GM23338 (cell line): ENCODE measurements at regions not wholly inside any gene's neighbourhood (a gene's known extent, or its start where the extent isn't known, plus 50 kb on each side); places are given as distances from the start of the nearest gene placed in this dataset.

Experiments used
- ATAC-seq: fragments of 200-7000 bp; cut with Tn5 transposase; 3 replicates; pipeline ENCODE4 v1.9.1; 2020
- DNase-seq: peaks from one replicate; pipeline ENCODE4 v3.0.0-alpha.2; 2015; ENCODE audit warnings: low spot score
- H2AFZ ChIP-seq: fragments of 200-600 bp; sonication (generic); 2 replicates; pipeline ENCODE4 v1.8.0; 2016; ENCODE audit warnings: antibody characterized with exemption, mild to moderate bottlenecking, moderate library complexity
- H3F3A ChIP-seq: fragments of 200-600 bp; sonication (generic); replicated peaks from 2 replicates; pipeline ENCODE4 v1.8.0; 2017; ENCODE audit warnings: antibody characterized with exemption, mixed run types, low read depth
- H3K27ac ChIP-seq: fragments of 200-600 bp; sonication (generic); 2 replicates; pipeline ENCODE4 v1.6.1; 2016; ENCODE audit warnings: low read depth
- H3K27me3 ChIP-seq: fragments of 200-600 bp; sonication (generic); 2 replicates; pipeline ENCODE4 v1.8.0; 2016; ENCODE audit warnings: mild to moderate bottlenecking, mixed run types, moderate library complexity; ENCODE audit not compliant: insufficient read depth
- H3K36me3 ChIP-seq: fragments of 200-600 bp; sonication (generic); 2 replicates; pipeline ENCODE4 v1.8.0; 2016; ENCODE audit warnings: mild to moderate bottlenecking; ENCODE audit not compliant: insufficient read depth
- H3K4me1 ChIP-seq: fragments of 200-600 bp; sonication (generic); 2 replicates; pipeline ENCODE4 v1.8.0; 2016; ENCODE audit warnings: mild to moderate bottlenecking, moderate library complexity; ENCODE audit not compliant: insufficient read depth
- H3K4me2 ChIP-seq: fragments of 200-600 bp; sonication (generic); 2 replicates; pipeline ENCODE4 v1.7.1; 2017; ENCODE audit warnings: mixed run types
- H3K4me3 ChIP-seq: fragments of 200-600 bp; sonication (generic); 2 replicates; pipeline ENCODE4 v1.6.1; 2016; ENCODE audit warnings: mixed run types
- H3K79me2 ChIP-seq: fragments of 200-600 bp; sonication (generic); replicated peaks from 2 replicates; pipeline ENCODE4 v1.8.0; 2017; ENCODE audit warnings: mild to moderate bottlenecking; ENCODE audit not compliant: insufficient read depth
- H3K9me2 ChIP-seq: fragments of 200-600 bp; sonication (generic); 2 replicates; pipeline ENCODE4 v1.8.0; 2017; ENCODE audit not compliant: insufficient read depth
- H4K20me1 ChIP-seq: fragments of 200-600 bp; sonication (generic); replicated peaks from 2 replicates; pipeline ENCODE4 v1.8.0; 2017; ENCODE audit warnings: mild to moderate bottlenecking; ENCODE audit not compliant: insufficient read depth
- H3K27ac Mint-ChIP-seq: 2 replicates; pipeline ENCODE4 v1.8.0; 2020; ENCODE audit warnings: inconsistent platforms, mild to moderate bottlenecking, moderate library complexity, mixed read lengths
- H3K27me3 Mint-ChIP-seq: 3 replicates; pipeline ENCODE4 v1.8.0; 2022; ENCODE audit warnings: low read depth, mild to moderate bottlenecking, moderate library complexity, mixed read lengths, inconsistent platforms; ENCODE audit not compliant: insufficient read depth, poor library complexity
- H3K36me3 Mint-ChIP-seq: 3 replicates; pipeline ENCODE4 v1.8.0; 2021; ENCODE audit warnings: low read depth, mild to moderate bottlenecking, inconsistent platforms, moderate library complexity, mixed read lengths
- H3K4me1 Mint-ChIP-seq: 3 replicates; pipeline ENCODE4 v1.8.0; 2020; ENCODE audit warnings: mild to moderate bottlenecking, inconsistent platforms, mixed read lengths
- H3K4me3 Mint-ChIP-seq: 3 replicates; pipeline ENCODE4 v1.8.0; 2021; ENCODE audit warnings: moderate library complexity, mild to moderate bottlenecking, inconsistent platforms, mixed read lengths
- H3K9me3 Mint-ChIP-seq: 3 replicates; pipeline ENCODE4 v1.8.0; 2020; ENCODE audit warnings: moderate library complexity, mild to moderate bottlenecking, inconsistent platforms, mixed read lengths
- CREB1 ChIP-seq: fragments of 250-450 bp; sonication (Bioruptor Pico); IDR thresholded peaks from 2 replicates; pipeline ENCODE4 v1.5.0; 2020; ENCODE audit warnings: low read depth, mild to moderate bottlenecking, moderate library complexity
- CTCF ChIP-seq, 2 experiments: fragments of 200-600 bp in 1 of 2; sonication (generic) in 1 of 2; conservative IDR thresholded peaks; 2 replicates each; pipeline versions ENCODE4 v1.5.1 to v1.6.1; 2016 to 2017; ENCODE audit warnings: antibody characterized with exemption in 2 of 2, low read depth in 2 of 2, mild to moderate bottlenecking in 2 of 2, moderate library complexity in 1 of 2
- EZH2 ChIP-seq: fragments of 200-600 bp; sonication (generic); IDR thresholded peaks from one replicate; pipeline ENCODE4 v1.8.0; 2017; ENCODE audit warnings: antibody characterized with exemption, mild to moderate bottlenecking, low read depth; ENCODE audit not compliant: unreplicated experiment
- EZH2phosphoT487 ChIP-seq: fragments of 200-600 bp; sonication (generic); IDR thresholded peaks from one replicate; pipeline ENCODE4 v1.8.1; 2018; ENCODE audit warnings: antibody characterized with exemption; ENCODE audit not compliant: unreplicated experiment
- JUNB ChIP-seq: IDR thresholded peaks from one replicate; pipeline ENCODE4 v1.6.1; 2016; ENCODE audit warnings: antibody characterized with exemption; ENCODE audit not compliant: unreplicated experiment
- NANOG ChIP-seq: IDR thresholded peaks from 2 replicates; pipeline ENCODE4 v1.6.1; 2016; ENCODE audit warnings: antibody characterized with exemption, borderline replicate concordance
- STAT1 ChIP-seq: IDR thresholded peaks from one replicate; pipeline ENCODE4 v1.6.1; 2016; ENCODE audit warnings: antibody characterized with exemption; ENCODE audit not compliant: unreplicated experiment
- ZNF331 ChIP-seq: fragments of 250-450 bp; sonication (Bioruptor Pico); IDR thresholded peaks from 2 replicates; pipeline ENCODE4 v1.5.0; 2020; ENCODE audit warnings: low read depth, mild to moderate bottlenecking, moderate library complexity
- TF ChIP-seq, protein P1 (sequence below): fragments of 250-450 bp; sonication (Bioruptor Pico); IDR thresholded peaks from 2 replicates; pipeline ENCODE4 v1.5.0; 2020; ENCODE audit warnings: mild to moderate bottlenecking, moderate library complexity
- TF ChIP-seq, protein P2 (sequence below): IDR thresholded peaks from 2 replicates; pipeline ENCODE4 v1.6.1; 2016; ENCODE audit warnings: antibody characterized with exemption

DNA sequence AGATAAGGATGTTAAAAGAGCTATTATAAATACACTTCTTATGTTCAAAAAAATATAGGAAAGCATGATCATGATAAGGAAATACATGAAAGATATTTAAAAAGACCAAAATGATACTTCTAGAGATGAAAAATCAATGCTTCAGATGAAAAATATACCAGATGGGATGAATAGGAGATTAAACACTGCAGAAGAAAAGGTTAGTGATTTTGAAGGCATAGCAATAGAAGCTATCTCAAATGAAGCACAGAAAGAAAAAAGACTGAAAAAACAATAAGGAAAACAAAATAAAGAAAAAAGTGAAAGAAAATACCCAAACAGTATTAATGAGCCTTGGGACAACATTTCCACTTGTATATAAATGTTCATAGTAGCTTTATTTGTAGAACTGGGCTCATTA lies 80.7 kb upstream of the LEF1 start:
- H3K27me3 Mint-ChIP-seq: no peaks in the 10 kb centered on the region
- H3K36me3 Mint-ChIP-seq: no peaks in the 10 kb centered on the region
- H3K79me2 ChIP-seq: no peaks in the 10 kb centered on the region
- no peak overlapping the region for H3K4me3 Mint-ChIP-seq
- H3K27me3 ChIP-seq: no peaks in the 10 kb centered on the region
- no peak overlapping the region for H3K4me2 ChIP-seq
- ATAC-seq (no peak), DNase-seq (no peak)
- no peak overlapping the region for H3K27ac ChIP-seq
- H3K4me3 ChIP-seq: no peak overlapping the region
- TF ChIP-seq EZH2phosphoT487 (no peak), ZNF331 (CRISPR knock-in tag) (no peak), EZH2 (no peak)
- H3K4me1 ChIP-seq: no peaks in the 10 kb centered on the region
- peaks cover 14% of the 10 kb centered on the region; the same call in 2 of the 3 replicates for H3K4me1 Mint-ChIP-seq
- no peaks in the 10 kb centered on the region for H3F3A ChIP-seq
- no peaks in the 10 kb centered on the region for H3K9me2 ChIP-seq
- H4K20me1 ChIP-seq: no peaks in the 10 kb centered on the region
- H2AFZ ChIP-seq: no peak overlapping the region
- H3K36me3 ChIP-seq: no peaks in the 10 kb centered on the region
- H3K9me3 Mint-ChIP-seq: peaks cover 5% of the 10 kb centered on the region; the same call in 2 of the 3 replicates
- H3K27ac Mint-ChIP-seq: no peak overlapping the region

DNA sequence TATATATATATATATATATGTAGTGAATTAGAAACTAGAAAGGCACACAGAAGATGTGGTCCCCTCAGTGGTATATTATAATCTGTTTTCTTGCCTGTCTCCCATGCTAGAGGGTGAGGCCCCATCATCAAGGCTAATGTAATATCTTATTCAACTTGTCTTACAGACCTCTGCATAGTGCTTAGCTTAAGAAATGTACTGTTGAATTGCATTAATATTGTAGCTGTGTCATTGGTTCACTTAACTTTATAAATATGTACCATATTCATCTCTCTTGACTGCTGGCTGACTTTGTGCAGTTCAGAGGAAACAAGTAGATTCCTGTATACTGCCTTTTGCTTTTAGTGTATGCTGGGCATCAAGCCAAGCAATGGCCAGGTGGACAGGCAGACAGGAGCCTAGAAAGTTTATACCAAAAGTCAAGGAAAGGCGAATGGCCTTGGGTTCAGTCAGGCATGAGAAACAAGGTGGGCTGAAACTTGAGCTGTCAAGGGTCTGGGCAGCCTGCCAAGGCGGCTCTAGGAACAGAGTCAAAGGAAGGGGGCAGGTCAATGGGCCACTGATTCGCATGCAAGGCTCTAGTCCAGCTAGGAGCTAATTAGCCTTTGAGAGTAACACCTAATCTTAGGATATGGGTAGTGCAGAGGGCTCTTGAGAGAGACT lies 78.8 kb upstream of the LEF1 start:
- H3K36me3 ChIP-seq: no peaks in the 10 kb centered on the region
- Mint-ChIP-seq H3K27me3 (no peaks in the 10 kb centered on the region), H3K4me3 (no peak overlapping the region), H3K4me1 (peaks cover 14% of the 10 kb centered on the region; the same call in 2 of the 3 replicates), H3K27ac (no peak overlapping the region), H3K36me3 (no peaks in the 10 kb centered on the region), H3K9me3 (peaks cover 5% of the 10 kb centered on the region; the same call in 2 of the 3 replicates)
- DNase-seq (peak; percentile 27), ATAC-seq (peak; percentile 87)
- H3K79me2 ChIP-seq: no peaks in the 10 kb centered on the region
- H3K4me2 ChIP-seq: no peak overlapping the region
- H3K4me3 ChIP-seq: no peak overlapping the region
- H4K20me1 ChIP-seq: no peaks in the 10 kb centered on the region
- no peak overlapping the region for H2AFZ ChIP-seq
- H3K27me3 ChIP-seq: no peaks in the 10 kb centered on the region
- no peaks in the 10 kb centered on the region for H3K9me2 ChIP-seq
- H3K4me1 ChIP-seq: no peaks in the 10 kb centered on the region
- no peaks in the 10 kb centered on the region for H3F3A ChIP-seq
- H3K27ac ChIP-seq: no peak overlapping the region
- no peak for TF ChIP-seq CREB1 (CRISPR knock-in tag)
- TF ChIP-seq STAT1: no peak
- no peak for TF ChIP-seq JUNB
- TF ChIP-seq EZH2phosphoT487: no peak
- no peak for TF ChIP-seq NANOG
- TF ChIP-seq, protein P1, sequence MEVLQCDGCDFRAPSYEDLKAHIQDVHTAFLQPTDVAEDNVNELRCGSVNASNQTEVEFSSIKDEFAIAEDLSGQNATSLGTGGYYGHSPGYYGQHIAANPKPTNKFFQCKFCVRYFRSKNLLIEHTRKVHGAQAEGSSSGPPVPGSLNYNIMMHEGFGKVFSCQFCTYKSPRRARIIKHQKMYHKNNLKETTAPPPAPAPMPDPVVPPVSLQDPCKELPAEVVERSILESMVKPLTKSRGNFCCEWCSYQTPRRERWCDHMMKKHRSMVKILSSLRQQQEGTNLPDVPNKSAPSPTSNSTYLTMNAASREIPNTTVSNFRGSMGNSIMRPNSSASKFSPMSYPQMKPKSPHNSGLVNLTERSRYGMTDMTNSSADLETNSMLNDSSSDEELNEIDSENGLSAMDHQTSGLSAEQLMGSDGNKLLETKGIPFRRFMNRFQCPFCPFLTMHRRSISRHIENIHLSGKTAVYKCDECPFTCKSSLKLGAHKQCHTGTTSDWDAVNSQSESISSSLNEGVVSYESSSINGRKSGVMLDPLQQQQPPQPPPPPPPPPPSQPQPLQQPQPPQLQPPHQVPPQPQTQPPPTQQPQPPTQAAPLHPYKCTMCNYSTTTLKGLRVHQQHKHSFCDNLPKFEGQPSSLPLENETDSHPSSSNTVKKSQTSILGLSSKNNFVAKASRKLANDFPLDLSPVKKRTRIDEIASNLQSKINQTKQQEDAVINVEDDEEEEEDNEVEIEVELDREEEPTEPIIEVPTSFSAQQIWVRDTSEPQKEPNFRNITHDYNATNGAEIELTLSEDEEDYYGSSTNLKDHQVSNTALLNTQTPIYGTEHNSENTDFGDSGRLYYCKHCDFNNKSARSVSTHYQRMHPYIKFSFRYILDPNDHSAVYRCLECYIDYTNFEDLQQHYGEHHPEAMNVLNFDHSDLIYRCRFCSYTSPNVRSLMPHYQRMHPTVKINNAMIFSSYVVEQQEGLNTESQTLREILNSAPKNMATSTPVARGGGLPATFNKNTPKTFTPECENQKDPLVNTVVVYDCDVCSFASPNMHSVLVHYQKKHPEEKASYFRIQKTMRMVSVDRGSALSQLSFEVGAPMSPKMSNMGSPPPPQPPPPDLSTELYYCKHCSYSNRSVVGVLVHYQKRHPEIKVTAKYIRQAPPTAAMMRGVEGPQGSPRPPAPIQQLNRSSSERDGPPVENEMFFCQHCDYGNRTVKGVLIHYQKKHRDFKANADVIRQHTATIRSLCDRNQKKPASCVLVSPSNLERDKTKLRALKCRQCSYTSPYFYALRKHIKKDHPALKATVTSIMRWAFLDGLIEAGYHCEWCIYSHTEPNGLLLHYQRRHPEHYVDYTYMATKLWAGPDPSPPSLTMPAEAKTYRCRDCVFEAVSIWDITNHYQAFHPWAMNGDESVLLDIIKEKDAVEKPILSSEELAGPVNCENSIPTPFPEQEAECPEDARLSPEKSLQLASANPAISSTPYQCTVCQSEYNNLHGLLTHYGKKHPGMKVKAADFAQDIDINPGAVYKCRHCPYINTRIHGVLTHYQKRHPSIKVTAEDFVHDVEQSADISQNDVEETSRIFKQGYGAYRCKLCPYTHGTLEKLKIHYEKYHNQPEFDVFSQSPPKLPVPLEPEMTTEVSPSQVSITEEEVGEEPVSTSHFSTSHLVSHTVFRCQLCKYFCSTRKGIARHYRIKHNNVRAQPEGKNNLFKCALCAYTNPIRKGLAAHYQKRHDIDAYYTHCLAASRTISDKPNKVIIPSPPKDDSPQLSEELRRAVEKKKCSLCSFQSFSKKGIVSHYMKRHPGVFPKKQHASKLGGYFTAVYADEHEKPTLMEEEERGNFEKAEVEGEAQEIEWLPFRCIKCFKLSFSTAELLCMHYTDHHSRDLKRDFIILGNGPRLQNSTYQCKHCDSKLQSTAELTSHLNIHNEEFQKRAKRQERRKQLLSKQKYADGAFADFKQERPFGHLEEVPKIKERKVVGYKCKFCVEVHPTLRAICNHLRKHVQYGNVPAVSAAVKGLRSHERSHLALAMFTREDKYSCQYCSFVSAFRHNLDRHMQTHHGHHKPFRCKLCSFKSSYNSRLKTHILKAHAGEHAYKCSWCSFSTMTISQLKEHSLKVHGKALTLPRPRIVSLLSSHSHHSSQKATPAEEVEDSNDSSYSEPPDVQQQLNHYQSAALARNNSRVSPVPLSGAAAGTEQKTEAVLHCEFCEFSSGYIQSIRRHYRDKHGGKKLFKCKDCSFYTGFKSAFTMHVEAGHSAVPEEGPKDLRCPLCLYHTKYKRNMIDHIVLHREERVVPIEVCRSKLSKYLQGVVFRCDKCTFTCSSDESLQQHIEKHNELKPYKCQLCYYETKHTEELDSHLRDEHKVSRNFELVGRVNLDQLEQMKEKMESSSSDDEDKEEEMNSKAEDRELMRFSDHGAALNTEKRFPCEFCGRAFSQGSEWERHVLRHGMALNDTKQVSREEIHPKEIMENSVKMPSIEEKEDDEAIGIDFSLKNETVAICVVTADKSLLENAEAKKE (CRISPR knock-in tag): no peak
- no peak for TF ChIP-seq ZNF331 (CRISPR knock-in tag)
- TF ChIP-seq, protein P2, sequence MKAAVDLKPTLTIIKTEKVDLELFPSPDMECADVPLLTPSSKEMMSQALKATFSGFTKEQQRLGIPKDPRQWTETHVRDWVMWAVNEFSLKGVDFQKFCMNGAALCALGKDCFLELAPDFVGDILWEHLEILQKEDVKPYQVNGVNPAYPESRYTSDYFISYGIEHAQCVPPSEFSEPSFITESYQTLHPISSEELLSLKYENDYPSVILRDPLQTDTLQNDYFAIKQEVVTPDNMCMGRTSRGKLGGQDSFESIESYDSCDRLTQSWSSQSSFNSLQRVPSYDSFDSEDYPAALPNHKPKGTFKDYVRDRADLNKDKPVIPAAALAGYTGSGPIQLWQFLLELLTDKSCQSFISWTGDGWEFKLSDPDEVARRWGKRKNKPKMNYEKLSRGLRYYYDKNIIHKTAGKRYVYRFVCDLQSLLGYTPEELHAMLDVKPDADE: no peak
- no peak for TF ChIP-seq EZH2
- no peak for TF ChIP-seq CTCF (conservative IDR thresholded peaks at IDR 0.05; ENCODE audit: low read depth in 2 of 2)
